ENCODE measurements at regions not wholly inside any gene's neighbourhood (a gene's known extent, or its start where the extent isn't known, plus 50 kb on each side); places are given as distances from the start of the nearest gene placed in this dataset.

DNA sequence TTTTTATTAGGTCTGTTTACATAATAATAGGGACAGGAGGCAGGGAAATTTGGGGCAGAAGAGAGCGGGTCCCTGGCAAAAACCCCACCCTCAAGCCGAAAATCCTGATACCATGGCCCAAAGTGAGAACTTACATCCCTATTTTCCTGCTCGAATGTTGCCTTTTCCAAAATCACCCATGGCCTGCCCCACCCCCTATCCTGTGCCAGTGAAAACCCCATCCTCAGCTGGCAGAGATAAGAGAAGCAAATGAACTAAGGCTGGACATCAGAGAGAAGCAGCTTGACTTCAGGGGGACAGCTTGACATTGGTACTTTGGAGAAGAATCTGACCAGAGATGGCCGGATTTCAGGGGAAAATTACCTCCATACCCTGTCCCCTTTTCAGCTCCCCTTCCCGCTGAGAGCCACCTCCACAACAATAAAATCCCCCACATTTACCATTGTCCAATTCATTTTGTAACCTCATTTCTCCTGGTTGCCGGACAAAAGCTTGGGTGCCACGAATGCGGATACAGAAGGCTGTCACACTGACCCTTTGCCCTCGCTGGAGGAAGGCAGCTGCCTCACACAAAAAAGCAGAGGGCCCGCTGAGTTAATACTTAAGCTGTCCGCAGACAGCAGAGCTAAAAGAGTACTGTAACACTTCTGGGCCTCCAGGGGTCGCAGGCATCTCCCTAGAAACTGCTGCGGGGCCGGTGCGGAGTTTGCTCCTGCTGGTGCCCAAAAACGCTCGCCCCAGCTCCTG lies 196.2 kb downstream of the SNCA start:
- H3K9me1 ChIP-seq (ENCODE audit: control insufficient read depth, insufficient read depth, low read length): no peaks in the 10 kb centered on the region
- H3K4me3 ChIP-seq: no peak overlapping the region
- H2AFZ ChIP-seq (ENCODE audit: low read depth, low read length): peak overlapping the region; percentile 60; the same call in 1 of the 2 replicates
- H4K20me1 ChIP-seq (replicated peaks; ENCODE audit: control insufficient read depth, insufficient read depth, low read length): no peaks in the 10 kb centered on the region
- ChIA-PET POLR2A (no interaction called here), CTCF (ENCODE audit: low intra/inter-chr PET ratio) (interaction anchor here (1.1 kb wide), 1 partner anchor 261 kb away, joined by 3 read pairs; no protein-coding TSS in a partner anchor)
- intact Hi-C loops (cut with micrococcal nuclease) (loop anchor here (5.0 kb wide), 1 partner anchor 262 kb away; no protein-coding TSS in a partner anchor), in situ Hi-C loops (cut with MboI) (no loop called here)
- H3K27me3 ChIP-seq (ENCODE audit: control insufficient read depth in 2 of 2, insufficient read depth in 2 of 2, low read length in 2 of 2): no peaks in the 10 kb centered on the region
- no peaks in the 10 kb centered on the region for H3K9me3 ChIP-seq (replicated peaks; ENCODE audit: control insufficient read depth, insufficient read depth, low read depth, low read length)
- WGBS (ENCODE audit: insufficient coverage, low coverage, missing lambda C conversion rate): 4% methylated on average over 17 of the region's 17 CpGs
- H3K4me2 ChIP-seq (ENCODE audit: insufficient read depth, low read length): no peak overlapping the region; the same call in 1 of the 2 replicates
- ATAC-seq (peak; percentile 89), FAIRE-seq (no peak), DNase-seq (ENCODE audit: extremely low read depth in 1 of 4, low spot score in 3 of 4) (peak in 3 of 4 experiments; percentile 6 to 44 (median 23))
- no TSS peak for BruUV-seq (replicated peaks)
- no peaks in the 10 kb centered on the region for H3K4me1 ChIP-seq (replicated peaks in 1 of 2; ENCODE audit: control insufficient read depth in 2 of 2, insufficient read depth in 2 of 2, low read length in 2 of 2)
- no peak overlapping the region for H3K9ac ChIP-seq (ENCODE audit: insufficient read depth in 1 of 2, low read depth in 2 of 2, low read length in 2 of 2)
- no peaks in the 10 kb centered on the region for H3K36me3 ChIP-seq (ENCODE audit: control insufficient read depth, insufficient read depth, low read length)
- TF ChIP-seq CTCFL (IDR thresholded peaks at IDR 0.05; ENCODE audit: borderline replicate concordance, insufficient read depth, low read depth, low read length, poor library complexity, severe bottlenecking): peak; percentile 51
- TF ChIP-seq ZNF717 (CRISPR knock-in tag; IDR thresholded peaks at IDR 0.05): no peak
- 0 out of 2 replicates have a peak, but pooled peaks have one; percentile 28 for TF ChIP-seq CREB3L1 (IDR thresholded peaks at IDR 0.05; ENCODE audit: borderline replicate concordance, low read depth)
- TF ChIP-seq, protein P1, sequence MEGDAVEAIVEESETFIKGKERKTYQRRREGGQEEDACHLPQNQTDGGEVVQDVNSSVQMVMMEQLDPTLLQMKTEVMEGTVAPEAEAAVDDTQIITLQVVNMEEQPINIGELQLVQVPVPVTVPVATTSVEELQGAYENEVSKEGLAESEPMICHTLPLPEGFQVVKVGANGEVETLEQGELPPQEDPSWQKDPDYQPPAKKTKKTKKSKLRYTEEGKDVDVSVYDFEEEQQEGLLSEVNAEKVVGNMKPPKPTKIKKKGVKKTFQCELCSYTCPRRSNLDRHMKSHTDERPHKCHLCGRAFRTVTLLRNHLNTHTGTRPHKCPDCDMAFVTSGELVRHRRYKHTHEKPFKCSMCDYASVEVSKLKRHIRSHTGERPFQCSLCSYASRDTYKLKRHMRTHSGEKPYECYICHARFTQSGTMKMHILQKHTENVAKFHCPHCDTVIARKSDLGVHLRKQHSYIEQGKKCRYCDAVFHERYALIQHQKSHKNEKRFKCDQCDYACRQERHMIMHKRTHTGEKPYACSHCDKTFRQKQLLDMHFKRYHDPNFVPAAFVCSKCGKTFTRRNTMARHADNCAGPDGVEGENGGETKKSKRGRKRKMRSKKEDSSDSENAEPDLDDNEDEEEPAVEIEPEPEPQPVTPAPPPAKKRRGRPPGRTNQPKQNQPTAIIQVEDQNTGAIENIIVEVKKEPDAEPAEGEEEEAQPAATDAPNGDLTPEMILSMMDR (IDR thresholded peaks at IDR 0.05 in 2 of 3, conservative IDR thresholded peaks at IDR 0.05 in 1 of 3; ENCODE audit: insufficient read depth in 2 of 3, low read depth in 1 of 3, low read length in 3 of 3): peak; percentile 35 to 45 (median 40); a peak in 4 of 6 replicates
- H3K27ac ChIP-seq (ENCODE audit: extremely low read depth, low read depth, low read length): no peak overlapping the region
- H3K79me2 ChIP-seq (ENCODE audit: control insufficient read depth, insufficient read depth, low read length): no peaks in the 10 kb centered on the region
